ENCODE measurements at regions not wholly inside any gene's neighbourhood (a gene's known extent, or its start where the extent isn't known, plus 50 kb on each side); places are given as distances from the start of the nearest gene placed in this dataset.

- no peak for TF ChIP-seq MAFK (IDR thresholded peaks at IDR 0.05; ENCODE audit: partially characterized antibody)
- TF ChIP-seq POLR2A (IDR thresholded peaks at IDR 0.05; ENCODE audit: low read length), result no peak
- no peak for TF ChIP-seq KDM1A (IDR thresholded peaks at IDR 0.05; ENCODE audit: low read depth)
- TF ChIP-seq RNF2 (IDR thresholded peaks at IDR 0.05; ENCODE audit: borderline replicate concordance, low read depth), result no peak
- TF ChIP-seq, protein P1, sequence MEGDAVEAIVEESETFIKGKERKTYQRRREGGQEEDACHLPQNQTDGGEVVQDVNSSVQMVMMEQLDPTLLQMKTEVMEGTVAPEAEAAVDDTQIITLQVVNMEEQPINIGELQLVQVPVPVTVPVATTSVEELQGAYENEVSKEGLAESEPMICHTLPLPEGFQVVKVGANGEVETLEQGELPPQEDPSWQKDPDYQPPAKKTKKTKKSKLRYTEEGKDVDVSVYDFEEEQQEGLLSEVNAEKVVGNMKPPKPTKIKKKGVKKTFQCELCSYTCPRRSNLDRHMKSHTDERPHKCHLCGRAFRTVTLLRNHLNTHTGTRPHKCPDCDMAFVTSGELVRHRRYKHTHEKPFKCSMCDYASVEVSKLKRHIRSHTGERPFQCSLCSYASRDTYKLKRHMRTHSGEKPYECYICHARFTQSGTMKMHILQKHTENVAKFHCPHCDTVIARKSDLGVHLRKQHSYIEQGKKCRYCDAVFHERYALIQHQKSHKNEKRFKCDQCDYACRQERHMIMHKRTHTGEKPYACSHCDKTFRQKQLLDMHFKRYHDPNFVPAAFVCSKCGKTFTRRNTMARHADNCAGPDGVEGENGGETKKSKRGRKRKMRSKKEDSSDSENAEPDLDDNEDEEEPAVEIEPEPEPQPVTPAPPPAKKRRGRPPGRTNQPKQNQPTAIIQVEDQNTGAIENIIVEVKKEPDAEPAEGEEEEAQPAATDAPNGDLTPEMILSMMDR (IDR thresholded peaks at IDR 0.05), result no peak
- no peak for TF ChIP-seq FOXS1 (CRISPR knock-in tag; IDR thresholded peaks at IDR 0.05)
- no peak for TF ChIP-seq HMGXB4 (CRISPR knock-in tag; IDR thresholded peaks at IDR 0.05; ENCODE audit: borderline replicate concordance)
- TF ChIP-seq SMC3 (IDR thresholded peaks at IDR 0.05), result no peak
- TF ChIP-seq CBX2 (IDR thresholded peaks at IDR 0.05; ENCODE audit: borderline replicate concordance, low read depth), result no peak
- no peak for TF ChIP-seq REST (IDR thresholded peaks at IDR 0.05)
- TF ChIP-seq, protein P2, sequence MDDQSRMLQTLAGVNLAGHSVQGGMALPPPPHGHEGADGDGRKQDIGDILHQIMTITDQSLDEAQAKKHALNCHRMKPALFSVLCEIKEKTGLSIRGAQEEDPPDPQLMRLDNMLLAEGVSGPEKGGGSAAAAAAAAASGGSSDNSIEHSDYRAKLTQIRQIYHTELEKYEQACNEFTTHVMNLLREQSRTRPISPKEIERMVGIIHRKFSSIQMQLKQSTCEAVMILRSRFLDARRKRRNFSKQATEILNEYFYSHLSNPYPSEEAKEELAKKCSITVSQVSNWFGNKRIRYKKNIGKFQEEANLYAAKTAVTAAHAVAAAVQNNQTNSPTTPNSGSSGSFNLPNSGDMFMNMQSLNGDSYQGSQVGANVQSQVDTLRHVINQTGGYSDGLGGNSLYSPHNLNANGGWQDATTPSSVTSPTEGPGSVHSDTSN (IDR thresholded peaks at IDR 0.05), result no peak
- no peak for TF ChIP-seq TP53 (CRISPR knock-in tag; IDR thresholded peaks at IDR 0.05)
- TF ChIP-seq CEBPB (IDR thresholded peaks at IDR 0.05), result no peak
- TF ChIP-seq RCOR1 (IDR thresholded peaks at IDR 0.05; ENCODE audit: low read depth, low read length), result no peak
These were observed 328.8 kb upstream of the IRX1 start for GRCh38 chr5:3266861-3267260.

Data from A549 (cell line).